ENCODE measurements at regions not wholly inside any gene's neighbourhood (a gene's known extent, or its start where the extent isn't known, plus 50 kb on each side); places are given as distances from the start of the nearest gene placed in this dataset.

- Histone ChIP-seq H3K79me1 (ENCODE audit: low read depth, low read length) (no peaks in the 10 kb centered on the region), H3K4ac (replicated peaks; ENCODE audit: insufficient read length, low read depth, low read length) (no peak overlapping the region), H4K20me1 (replicated peaks in 1 of 2; ENCODE audit: control insufficient read depth in 1 of 2, insufficient read depth in 2 of 2, low read length in 2 of 2) (no peaks in the 10 kb centered on the region), H3K4me1 (replicated peaks in 1 of 4; ENCODE audit: control insufficient read depth in 3 of 4, insufficient read depth in 4 of 4, low read length in 3 of 4) (no peaks in the 10 kb centered on the region), H2BK5ac (ENCODE audit: low read depth, low read length) (no peak overlapping the region; the same call in 1 of the 2 replicates), H3K36me3 (ENCODE audit: control insufficient read depth in 2 of 4, insufficient read depth in 4 of 4, low read length in 3 of 4) (no peaks in the 10 kb centered on the region), H3K4me2 (ENCODE audit: insufficient read depth in 1 of 2, low read depth in 2 of 2, low read length in 2 of 2) (no peak overlapping the region), H3K9me3 (ENCODE audit: insufficient read depth in 2 of 2, low read depth in 1 of 2, low read length in 1 of 2) (no peaks in the 10 kb centered on the region), H2BK15ac (ENCODE audit: low read length) (no peak overlapping the region), H3K23ac (ENCODE audit: insufficient read length) (no peak overlapping the region), H3K18ac (ENCODE audit: extremely low read depth, low read length) (no peak overlapping the region), H2AK5ac (ENCODE audit: low read depth, low read length) (no peak overlapping the region), H3K4me3 (ENCODE audit: extremely low read depth in 1 of 4, insufficient read depth in 2 of 4, low read depth in 3 of 4, low read length in 4 of 4) (no peak overlapping the region), H3K14ac (ENCODE audit: insufficient read length) (no peak overlapping the region), H3K79me2 (ENCODE audit: control insufficient read depth in 1 of 2, insufficient read depth in 2 of 2, low read length in 2 of 2) (no peaks in the 10 kb centered on the region), H3K9ac (replicated peaks in 1 of 4; ENCODE audit: extremely low read depth in 1 of 4, low read depth in 3 of 4, low read length in 3 of 4) (no peak overlapping the region), H4K91ac (replicated peaks; ENCODE audit: insufficient read length, low read length) (no peak overlapping the region), H2BK20ac (ENCODE audit: low read length) (no peak overlapping the region), H2BK120ac (replicated peaks; ENCODE audit: low read depth, low read length) (no peak overlapping the region), H2BK12ac (ENCODE audit: low read depth, low read length) (no peak overlapping the region), H3K27ac (ENCODE audit: low read depth, low read length) (no peak overlapping the region), H3K56ac (replicated peaks; ENCODE audit: insufficient read length, low read depth, low read length) (no peak overlapping the region), H3K27me3 (replicated peaks in 1 of 4; ENCODE audit: control insufficient read depth in 3 of 4, extremely low read depth in 1 of 4, insufficient read depth in 3 of 4, low read length in 3 of 4) (no peaks in the 10 kb centered on the region), H2AFZ (ENCODE audit: low read length) (no peak overlapping the region), H4K8ac (ENCODE audit: extremely low read depth, insufficient read depth, low read length) (no peak overlapping the region), H4K5ac (ENCODE audit: insufficient read length, low read depth, low read length) (no peak overlapping the region), H3K23me2 (ENCODE audit: low read depth, low read length) (no peaks in the 10 kb centered on the region)
- DNase-seq (ENCODE audit: low read depth in 1 of 2, low spot score in 2 of 2) = no peak
- FAIRE-seq = no peak
- ChIA-PET CTCF (ENCODE audit: partially characterized antibody) (interaction anchor here (1.0 to 4.7 kb wide), 5 partner anchors 13 to 121 kb away, joined by 3 to 39 read pairs (median 5); no protein-coding TSS in a partner anchor), POLR2A (ENCODE audit: partially characterized antibody) (no interaction called here)
- WGBS, 2 experiments (ENCODE audit: extremely low coverage in 1 of 2, insufficient coverage in 1 of 2, insufficient read length in 1 of 2, insufficient replicate concordance in 2 of 2, low coverage in 1 of 2, low lambda C conversion rate in 2 of 2, missing lambda C conversion rate in 1 of 2) = 100% methylated on average over 3 of the region's 3 CpGs; no CpG with 5 or more reads in 1 of the 2 experiments
- TF ChIP-seq CBX8 (IDR thresholded peaks at IDR 0.05; ENCODE audit: borderline replicate concordance, low read depth, low read length) (no peak), HDAC2 (IDR thresholded peaks at IDR 0.05; ENCODE audit: borderline replicate concordance in 1 of 2, low read depth in 2 of 2, low read length in 2 of 2) (no peak), PHF8 (conservative IDR thresholded peaks at IDR 0.05; ENCODE audit: low read depth, low read length) (no peak), EZH2 (IDR thresholded peaks at IDR 0.05; ENCODE audit: low read depth, low read length, severe bottlenecking) (no peak), EP300 (IDR thresholded peaks at IDR 0.05; ENCODE audit: borderline replicate concordance in 1 of 2, low read depth in 2 of 2, low read length in 2 of 2) (no peak), TCF12 (IDR thresholded peaks at IDR 0.05; ENCODE audit: low read depth, low read length) (no peak), KDM1A (IDR thresholded peaks at IDR 0.05; ENCODE audit: borderline replicate concordance, low read length) (no peak), RBBP5 (IDR thresholded peaks at IDR 0.05; ENCODE audit: borderline replicate concordance, low read depth, low read length) (no peak), TAF1 (IDR thresholded peaks at IDR 0.05; ENCODE audit: low read depth, low read length) (no peak), GTF2F1 (IDR thresholded peaks at IDR 0.05; ENCODE audit: borderline replicate concordance, low read depth, low read length) (no peak), SP4 (IDR thresholded peaks at IDR 0.05; ENCODE audit: low read length) (no peak)
- TF ChIP-seq, protein P1, sequence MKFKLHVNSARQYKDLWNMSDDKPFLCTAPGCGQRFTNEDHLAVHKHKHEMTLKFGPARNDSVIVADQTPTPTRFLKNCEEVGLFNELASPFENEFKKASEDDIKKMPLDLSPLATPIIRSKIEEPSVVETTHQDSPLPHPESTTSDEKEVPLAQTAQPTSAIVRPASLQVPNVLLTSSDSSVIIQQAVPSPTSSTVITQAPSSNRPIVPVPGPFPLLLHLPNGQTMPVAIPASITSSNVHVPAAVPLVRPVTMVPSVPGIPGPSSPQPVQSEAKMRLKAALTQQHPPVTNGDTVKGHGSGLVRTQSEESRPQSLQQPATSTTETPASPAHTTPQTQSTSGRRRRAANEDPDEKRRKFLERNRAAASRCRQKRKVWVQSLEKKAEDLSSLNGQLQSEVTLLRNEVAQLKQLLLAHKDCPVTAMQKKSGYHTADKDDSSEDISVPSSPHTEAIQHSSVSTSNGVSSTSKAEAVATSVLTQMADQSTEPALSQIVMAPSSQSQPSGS (IDR thresholded peaks at IDR 0.05; ENCODE audit: low read length) = no peak
These were observed 207.1 kb upstream of the PLET1 start for GRCh38 chr11:112467721-112468120.

All from H1 (cell line).